ENCODE measurements at regions not wholly inside any gene's neighbourhood (a gene's known extent, or its start where the extent isn't known, plus 50 kb on each side); places are given as distances from the start of the nearest gene placed in this dataset.

DNA sequence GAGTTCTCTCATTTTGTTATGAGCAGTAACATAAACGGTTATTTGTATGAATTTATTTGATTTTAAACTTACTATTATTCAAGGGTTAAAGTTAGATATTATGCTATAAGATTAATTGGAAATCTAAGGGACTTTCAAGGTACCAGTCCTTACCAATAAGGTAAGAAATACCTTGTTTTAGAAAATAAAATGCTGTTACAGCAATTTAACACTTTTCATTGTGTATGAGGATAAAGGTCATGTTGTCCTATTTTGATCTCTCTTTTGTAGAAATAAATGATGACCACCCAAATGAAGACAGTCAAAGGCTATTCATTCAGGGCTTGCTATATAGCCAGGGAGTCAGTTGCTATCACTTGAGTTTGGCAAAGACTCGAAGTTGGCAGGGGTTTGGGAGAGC, 1185.9 kb upstream of the GOT2 start:
- no peaks in the 10 kb centered on the region for H3K27me3 Mint-ChIP-seq (ENCODE audit: insufficient read depth)
- DNase-seq (ENCODE audit: low spot score), result no peak
- intact Hi-C loops (cut with micrococcal nuclease), result no loop called here

DNA sequence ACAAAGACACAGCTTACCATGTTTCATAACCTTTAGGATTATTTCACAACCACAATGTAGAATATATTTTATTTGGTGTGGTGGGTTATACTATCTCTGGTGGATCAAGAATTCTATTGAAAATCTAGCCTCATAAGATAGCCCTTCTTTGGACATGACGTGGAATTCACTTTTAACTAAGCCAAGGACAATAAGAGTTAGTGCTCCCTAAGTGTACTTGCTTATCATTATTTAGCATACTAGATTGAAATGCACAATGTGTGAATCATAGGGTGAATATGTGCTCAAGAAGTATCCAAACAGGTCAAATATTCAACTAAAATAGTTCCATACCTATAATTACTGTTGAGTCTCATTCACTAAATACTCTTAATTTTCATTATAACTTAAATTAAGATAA, 1179.5 kb upstream of the GOT2 start:
- Mint-ChIP-seq H3K4me3 (no peak overlapping the region), H3K27me3 (ENCODE audit: insufficient read depth) (no peaks in the 10 kb centered on the region), H3K27ac (no peak overlapping the region), H3K36me3 (ENCODE audit: low read depth) (no peaks in the 10 kb centered on the region), H3K9me3 (peaks cover 10% of the 10 kb centered on the region), H3K4me1 (ENCODE audit: low read depth) (no peaks in the 10 kb centered on the region)
- intact Hi-C loops (cut with micrococcal nuclease), result no loop called here
- no peak for DNase-seq (ENCODE audit: low spot score)

More for the DNA sequence above, 1185.9 kb upstream of the GOT2 start:
- Mint-ChIP-seq H3K27ac (no peak overlapping the region), H3K9me3 (peaks cover 5% of the 10 kb centered on the region), H3K4me3 (no peak overlapping the region), H3K4me1 (ENCODE audit: low read depth) (no peaks in the 10 kb centered on the region), H3K36me3 (ENCODE audit: low read depth) (no peaks in the 10 kb centered on the region)

DNA sequence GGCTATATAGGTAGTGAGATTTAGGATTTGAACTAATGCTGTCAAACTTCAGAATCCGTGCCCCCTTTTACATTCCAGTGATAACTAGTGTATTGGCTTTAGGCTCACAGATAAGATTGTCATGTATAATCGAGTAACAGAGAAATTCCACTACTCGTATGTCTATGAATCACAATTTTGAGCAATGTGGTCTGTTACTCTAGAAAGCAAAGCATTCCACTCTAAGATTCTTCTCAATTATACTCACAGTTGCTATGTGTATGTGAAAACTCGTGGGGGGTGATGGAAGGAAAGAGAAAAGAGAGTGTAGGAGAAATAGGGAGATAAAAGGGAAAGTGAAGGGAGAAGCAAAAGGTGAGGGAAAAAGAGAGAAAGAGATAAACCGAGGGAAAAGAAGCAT, 1175.1 kb upstream of the GOT2 start:
- no peak for DNase-seq (ENCODE audit: low spot score)
- H3K36me3 Mint-ChIP-seq (ENCODE audit: low read depth), result no peaks in the 10 kb centered on the region
- no peaks in the 10 kb centered on the region for H3K27me3 Mint-ChIP-seq (ENCODE audit: insufficient read depth)
- intact Hi-C loops (cut with micrococcal nuclease), result no loop called here
- no peak overlapping the region for H3K4me3 Mint-ChIP-seq
- H3K4me1 Mint-ChIP-seq (ENCODE audit: low read depth), result no peaks in the 10 kb centered on the region
- no peak overlapping the region for H3K27ac Mint-ChIP-seq
- peaks cover 4% of the 10 kb centered on the region for H3K9me3 Mint-ChIP-seq

DNA sequence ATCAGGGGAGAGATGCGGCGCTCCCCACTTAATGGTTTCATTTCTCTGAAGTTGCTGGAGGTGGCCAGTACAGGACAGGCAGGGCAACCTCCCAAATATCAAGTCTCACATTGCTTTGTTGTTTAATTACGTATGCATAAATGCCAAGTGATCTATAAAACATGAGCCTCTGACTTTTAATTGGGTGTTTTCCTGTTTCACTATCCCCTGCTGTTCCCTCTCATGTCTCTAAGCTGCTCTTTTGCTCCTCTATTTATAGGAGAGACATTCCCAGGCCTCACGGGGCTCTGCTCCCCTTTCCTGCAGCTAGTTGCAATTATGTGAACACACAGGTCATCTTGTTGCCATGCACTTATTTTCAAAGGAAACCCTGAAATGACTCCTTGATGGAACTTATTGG, 1173.5 kb upstream of the GOT2 start:
- DNase-seq (ENCODE audit: low spot score), result no peak
- H3K4me3 Mint-ChIP-seq, result no peak overlapping the region
- H3K9me3 Mint-ChIP-seq, result peaks cover 4% of the 10 kb centered on the region
- H3K27me3 Mint-ChIP-seq (ENCODE audit: insufficient read depth), result no peaks in the 10 kb centered on the region
- intact Hi-C loops (cut with micrococcal nuclease), result no loop called here
- H3K36me3 Mint-ChIP-seq (ENCODE audit: low read depth), result no peaks in the 10 kb centered on the region
- H3K4me1 Mint-ChIP-seq (ENCODE audit: low read depth), result no peaks in the 10 kb centered on the region
- no peak overlapping the region for H3K27ac Mint-ChIP-seq

DNA sequence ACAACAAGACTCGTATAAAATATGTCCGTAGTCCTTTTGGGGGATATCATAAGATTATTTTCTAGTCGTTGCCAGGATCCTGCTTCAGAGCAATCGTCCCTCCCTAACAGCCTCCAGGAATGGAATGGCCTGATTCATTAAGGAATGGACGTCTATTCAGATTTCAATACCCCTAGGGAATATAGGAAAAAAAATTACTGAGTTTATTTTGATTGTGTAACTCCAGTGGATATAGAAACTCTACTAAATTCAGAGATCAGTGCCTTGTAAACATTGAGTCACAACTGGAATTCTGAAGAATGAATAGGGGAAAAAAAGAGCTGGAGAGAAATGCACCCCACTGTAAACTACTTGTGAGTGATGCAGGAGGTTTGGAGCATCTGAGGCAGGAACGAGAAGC, 1171.5 kb upstream of the GOT2 start:
- intact Hi-C loops (cut with micrococcal nuclease), result no loop called here

DNA sequence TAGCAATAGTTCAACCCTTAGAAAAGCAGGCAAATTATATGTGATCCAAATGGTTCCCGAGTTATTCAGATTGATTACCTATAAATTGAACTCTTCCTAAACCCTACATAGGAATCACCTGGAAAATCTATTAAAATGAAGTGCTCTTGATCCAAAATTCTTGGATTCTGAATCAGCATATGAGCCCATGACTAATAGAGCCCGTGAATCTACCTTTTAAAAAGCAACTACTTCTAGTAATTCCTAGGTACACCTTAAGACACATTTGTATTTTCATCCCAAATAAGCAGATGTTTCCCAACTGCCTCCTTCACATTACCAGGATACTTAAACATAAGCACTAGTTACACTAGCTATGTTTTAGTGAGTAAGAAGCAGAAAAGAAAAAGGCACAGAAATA, 1171.0 kb upstream of the GOT2 start:
- Mint-ChIP-seq H3K9me3 (peaks cover 4% of the 10 kb centered on the region), H3K27me3 (ENCODE audit: insufficient read depth) (no peaks in the 10 kb centered on the region), H3K4me1 (ENCODE audit: low read depth) (no peaks in the 10 kb centered on the region), H3K36me3 (ENCODE audit: low read depth) (no peaks in the 10 kb centered on the region), H3K27ac (no peak overlapping the region), H3K4me3 (no peak overlapping the region)
- no peak for DNase-seq (ENCODE audit: low spot score)
- intact Hi-C loops (cut with micrococcal nuclease), result no loop called here

More for the DNA sequence above, 1171.5 kb upstream of the GOT2 start:
- no peak for DNase-seq (ENCODE audit: low spot score)
- H3K36me3 Mint-ChIP-seq (ENCODE audit: low read depth), result no peaks in the 10 kb centered on the region
- peaks cover 4% of the 10 kb centered on the region for H3K9me3 Mint-ChIP-seq
- H3K4me3 Mint-ChIP-seq, result no peak overlapping the region
- no peaks in the 10 kb centered on the region for H3K4me1 Mint-ChIP-seq (ENCODE audit: low read depth)
- H3K27ac Mint-ChIP-seq, result no peak overlapping the region
- no peaks in the 10 kb centered on the region for H3K27me3 Mint-ChIP-seq (ENCODE audit: insufficient read depth)

DNA sequence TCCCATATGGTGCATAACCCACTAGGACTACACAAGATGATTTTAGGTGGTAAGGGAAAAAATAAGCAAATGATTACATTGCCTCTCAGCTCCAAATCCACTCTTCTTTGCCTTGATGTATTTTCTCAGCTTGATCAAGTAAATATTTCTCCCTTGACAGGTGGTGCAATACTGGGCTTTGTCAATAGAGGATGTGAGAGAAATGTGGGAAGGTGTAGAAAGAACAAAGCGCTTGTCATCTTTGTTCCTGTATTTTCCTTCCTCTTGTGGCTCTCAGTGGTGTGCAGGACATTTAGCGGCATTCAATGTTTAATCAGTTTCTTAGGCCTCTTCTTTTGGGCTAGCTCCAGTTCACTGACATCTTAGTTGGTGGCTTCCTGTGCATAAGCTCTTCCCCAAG, 1165.8 kb upstream of the GOT2 start:
- H3K27ac Mint-ChIP-seq, result no peak overlapping the region
- H3K4me3 Mint-ChIP-seq, result no peak overlapping the region
- H3K27me3 Mint-ChIP-seq (ENCODE audit: insufficient read depth), result no peaks in the 10 kb centered on the region
- H3K9me3 Mint-ChIP-seq, result peaks cover 8% of the 10 kb centered on the region
- intact Hi-C loops (cut with micrococcal nuclease), result no loop called here
- H3K36me3 Mint-ChIP-seq (ENCODE audit: low read depth), result no peaks in the 10 kb centered on the region
- no peak for DNase-seq (ENCODE audit: low spot score)
- no peaks in the 10 kb centered on the region for H3K4me1 Mint-ChIP-seq (ENCODE audit: low read depth)

DNA sequence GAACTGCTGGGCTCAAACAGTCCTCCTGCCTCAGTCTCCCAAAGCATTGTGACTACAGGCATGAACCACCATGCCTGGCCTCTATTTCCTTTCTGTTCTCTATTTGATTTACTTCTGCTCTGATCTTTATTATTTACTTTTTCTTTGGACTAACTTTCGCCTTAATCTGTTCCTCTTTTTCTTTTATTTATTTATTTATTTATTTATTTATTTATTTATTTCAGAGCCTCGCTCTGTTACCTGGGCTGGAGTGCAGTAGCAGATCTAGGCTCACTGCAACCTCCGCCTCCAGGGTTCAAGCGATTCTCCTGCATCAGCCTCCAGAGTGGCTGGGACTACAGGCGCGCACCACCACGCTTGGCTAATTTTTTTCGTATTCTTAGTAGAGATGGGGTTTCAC, 1158.3 kb upstream of the GOT2 start:
- H3K27ac Mint-ChIP-seq, result no peak overlapping the region
- peaks cover 40% of the 10 kb centered on the region for H3K9me3 Mint-ChIP-seq
- H3K4me1 Mint-ChIP-seq (ENCODE audit: low read depth), result no peaks in the 10 kb centered on the region
- no peak for DNase-seq (ENCODE audit: low spot score)
- intact Hi-C loops (cut with micrococcal nuclease), result no loop called here
- no peaks in the 10 kb centered on the region for H3K36me3 Mint-ChIP-seq (ENCODE audit: low read depth)
- no peaks in the 10 kb centered on the region for H3K27me3 Mint-ChIP-seq (ENCODE audit: insufficient read depth)
- no peak overlapping the region for H3K4me3 Mint-ChIP-seq

DNA sequence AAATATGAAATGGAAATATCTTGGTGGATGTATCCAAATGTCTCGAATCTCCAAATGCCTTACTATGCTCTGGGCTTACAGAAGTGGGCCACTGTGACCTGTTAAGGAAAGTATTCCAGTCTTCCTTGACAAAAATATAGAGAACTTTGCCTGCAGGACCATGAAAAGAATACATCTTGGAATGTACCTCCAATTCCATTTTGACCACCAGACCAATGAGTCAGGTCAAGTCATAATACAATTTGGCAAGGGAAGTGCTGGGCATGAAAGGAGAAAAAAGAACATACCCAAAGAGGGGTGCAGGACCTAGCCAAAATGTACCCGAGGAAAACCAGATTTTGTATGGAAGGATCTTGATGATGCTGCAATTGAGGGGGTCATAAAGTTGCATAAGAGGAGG, 1153.7 kb upstream of the GOT2 start:
- Mint-ChIP-seq H3K27ac (no peak overlapping the region), H3K27me3 (ENCODE audit: insufficient read depth) (no peaks in the 10 kb centered on the region), H3K9me3 (peaks cover 42% of the 10 kb centered on the region), H3K36me3 (ENCODE audit: low read depth) (no peaks in the 10 kb centered on the region), H3K4me3 (no peak overlapping the region), H3K4me1 (ENCODE audit: low read depth) (no peaks in the 10 kb centered on the region)
- DNase-seq (ENCODE audit: low spot score), result no peak
- intact Hi-C loops (cut with micrococcal nuclease), result no loop called here

DNA sequence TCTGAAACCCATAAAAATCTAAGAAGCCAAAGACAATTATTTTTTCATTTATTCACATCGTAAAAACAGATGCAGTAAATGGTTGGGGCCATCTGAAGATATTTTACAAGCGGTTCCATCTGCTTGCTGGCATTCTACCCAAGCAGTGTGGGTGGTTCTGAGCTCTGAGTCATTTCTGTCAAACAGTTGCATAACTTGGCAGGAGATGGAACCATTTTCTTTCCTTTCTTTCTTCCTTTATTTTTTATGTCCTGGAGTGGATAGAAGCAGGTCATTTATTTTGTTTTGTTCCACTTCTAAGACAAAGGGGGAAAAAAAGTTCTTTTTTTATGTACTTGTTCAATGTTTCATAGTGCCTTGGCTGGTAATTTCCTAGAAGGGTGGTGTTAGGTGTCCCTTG, 1151.9 kb upstream of the GOT2 start:
- Mint-ChIP-seq H3K9me3 (peaks cover 33% of the 10 kb centered on the region), H3K4me1 (ENCODE audit: low read depth) (no peaks in the 10 kb centered on the region), H3K27ac (no peak overlapping the region), H3K4me3 (no peak overlapping the region), H3K36me3 (ENCODE audit: low read depth) (no peaks in the 10 kb centered on the region), H3K27me3 (ENCODE audit: insufficient read depth) (no peaks in the 10 kb centered on the region)
- no peak for DNase-seq (ENCODE audit: low spot score)
- intact Hi-C loops (cut with micrococcal nuclease), result no loop called here

DNA sequence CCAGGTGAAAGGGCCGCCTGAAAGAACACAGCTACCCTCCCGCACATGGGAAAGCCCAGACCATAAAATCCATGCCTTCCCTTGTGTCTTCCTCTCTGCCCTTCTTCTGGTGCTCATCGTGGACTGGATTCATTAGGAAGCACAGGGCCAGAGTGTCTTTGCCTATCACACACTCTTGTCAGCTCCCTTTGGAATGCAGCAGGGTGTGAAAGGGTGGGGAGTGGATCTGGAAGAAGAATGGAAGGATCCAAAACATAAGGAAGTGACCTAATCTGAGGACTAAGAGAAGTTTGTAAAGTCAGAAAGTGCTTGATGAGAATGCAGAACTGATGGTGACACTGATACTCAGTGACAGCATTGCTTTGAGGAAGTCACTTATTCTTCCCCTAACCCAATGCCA, 1147.3 kb upstream of the GOT2 start:
- no peaks in the 10 kb centered on the region for H3K4me1 Mint-ChIP-seq (ENCODE audit: low read depth)
- H3K9me3 Mint-ChIP-seq, result peaks cover 5% of the 10 kb centered on the region
- intact Hi-C loops (cut with micrococcal nuclease), result no loop called here
- H3K36me3 Mint-ChIP-seq (ENCODE audit: low read depth), result no peaks in the 10 kb centered on the region
- no peak overlapping the region for H3K4me3 Mint-ChIP-seq
- H3K27ac Mint-ChIP-seq, result no peak overlapping the region
- H3K27me3 Mint-ChIP-seq (ENCODE audit: insufficient read depth), result no peaks in the 10 kb centered on the region
- no peak for DNase-seq (ENCODE audit: low spot score)

DNA sequence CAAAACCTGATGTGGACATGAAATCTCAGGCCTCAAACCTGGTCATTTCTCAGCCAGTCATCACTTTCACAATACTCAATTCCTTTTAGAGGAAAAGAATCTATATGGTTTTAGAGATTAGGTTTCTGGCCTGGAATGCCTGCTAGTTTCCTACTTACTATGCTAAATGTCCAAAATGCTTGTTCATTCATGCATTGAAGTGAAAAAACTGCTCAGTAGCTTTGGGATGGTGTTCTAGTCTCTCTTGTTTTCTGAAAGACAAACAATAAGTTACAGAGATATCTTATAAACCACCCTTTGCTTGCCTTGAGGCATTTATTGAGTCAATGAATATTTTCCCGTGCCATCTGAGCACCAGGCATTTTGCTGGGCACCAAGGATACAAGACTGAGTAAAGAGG, 1146.5 kb upstream of the GOT2 start:
- Mint-ChIP-seq H3K27ac (no peak overlapping the region), H3K27me3 (ENCODE audit: insufficient read depth) (no peaks in the 10 kb centered on the region), H3K4me1 (ENCODE audit: low read depth) (no peaks in the 10 kb centered on the region), H3K36me3 (ENCODE audit: low read depth) (no peaks in the 10 kb centered on the region), H3K9me3 (peaks cover 4% of the 10 kb centered on the region), H3K4me3 (no peak overlapping the region)
- DNase-seq (ENCODE audit: low spot score), result no peak
- intact Hi-C loops (cut with micrococcal nuclease), result no loop called here

DNA sequence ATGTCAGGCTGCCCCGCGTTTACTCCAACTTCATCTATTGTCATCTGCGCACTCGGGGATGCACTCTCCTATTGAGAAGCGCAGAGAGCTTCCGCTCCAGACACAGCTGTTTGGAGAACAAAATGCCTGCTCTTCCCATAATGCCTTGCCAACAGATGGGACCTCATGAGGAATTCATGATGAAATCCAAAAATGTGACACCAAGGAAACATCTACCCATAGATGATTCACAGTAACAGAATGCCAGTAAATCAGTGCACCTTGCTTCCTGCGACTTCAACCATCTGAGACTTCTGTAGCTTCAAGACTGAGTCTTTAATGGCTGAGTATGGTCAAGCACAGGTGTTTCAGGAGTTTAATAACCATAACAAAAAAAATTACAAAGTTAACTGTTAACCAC, 1144.9 kb upstream of the GOT2 start:
- H3K9me3 Mint-ChIP-seq, result peaks cover 4% of the 10 kb centered on the region
- no peak overlapping the region for H3K4me3 Mint-ChIP-seq
- H3K4me1 Mint-ChIP-seq (ENCODE audit: low read depth), result no peaks in the 10 kb centered on the region
- no peak for DNase-seq (ENCODE audit: low spot score)
- no peaks in the 10 kb centered on the region for H3K36me3 Mint-ChIP-seq (ENCODE audit: low read depth)
- intact Hi-C loops (cut with micrococcal nuclease), result no loop called here
- no peak overlapping the region for H3K27ac Mint-ChIP-seq
- no peaks in the 10 kb centered on the region for H3K27me3 Mint-ChIP-seq (ENCODE audit: insufficient read depth)

DNA sequence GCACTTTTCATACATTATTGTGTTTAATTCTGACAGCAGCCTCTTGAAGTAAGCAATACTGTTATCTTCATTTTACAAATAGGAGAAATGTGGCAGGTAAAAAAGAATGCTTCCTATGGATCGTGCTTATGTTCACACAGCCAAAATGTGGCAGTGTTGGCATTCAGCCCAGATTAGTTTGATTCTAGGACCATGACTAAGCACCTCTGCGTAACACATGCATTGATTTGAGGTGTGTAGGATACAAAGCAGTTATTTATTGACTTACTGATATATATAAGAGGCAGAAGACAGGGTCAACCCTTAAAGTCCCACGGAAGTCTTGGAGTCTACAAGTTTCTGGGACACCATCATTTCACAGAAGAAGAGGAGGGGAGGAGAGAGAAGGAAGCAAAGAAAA, 1144.4 kb upstream of the GOT2 start:
- no peaks in the 10 kb centered on the region for H3K27me3 Mint-ChIP-seq (ENCODE audit: insufficient read depth)
- no peaks in the 10 kb centered on the region for H3K36me3 Mint-ChIP-seq (ENCODE audit: low read depth)
- no peak overlapping the region for H3K4me3 Mint-ChIP-seq
- no peak for DNase-seq (ENCODE audit: low spot score)
- intact Hi-C loops (cut with micrococcal nuclease), result no loop called here
- no peaks in the 10 kb centered on the region for H3K4me1 Mint-ChIP-seq (ENCODE audit: low read depth)
- peaks cover 5% of the 10 kb centered on the region for H3K9me3 Mint-ChIP-seq
- H3K27ac Mint-ChIP-seq, result no peak overlapping the region
